ENCODE measurements at regions not wholly inside any gene's neighbourhood (a gene's known extent, or its start where the extent isn't known, plus 50 kb on each side); places are given as distances from the start of the nearest gene placed in this dataset.

DNA sequence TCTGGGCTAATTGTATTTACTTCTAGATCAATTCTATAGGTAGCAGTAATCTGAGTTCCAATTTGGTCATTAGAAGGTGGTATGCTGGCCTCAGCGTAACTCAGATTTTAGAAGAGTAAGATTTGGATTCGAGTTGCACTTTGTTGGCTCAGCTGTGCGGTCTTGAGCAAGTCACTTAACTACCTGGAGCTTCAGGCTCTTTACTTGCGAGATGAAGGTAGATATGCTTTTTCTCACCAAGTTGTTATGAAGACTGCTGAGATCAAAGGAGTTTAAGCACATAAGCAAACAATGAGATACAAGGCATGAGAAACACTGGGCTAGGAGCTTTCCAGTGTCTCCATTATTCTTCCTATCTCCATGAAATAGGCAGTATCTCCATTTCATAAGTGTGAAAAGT lies 133.8 kb upstream of the RANBP3L start:
- no peaks in the 10 kb centered on the region for H3K9me3 ChIP-seq
- H3K27ac ChIP-seq = no peak overlapping the region
- TF ChIP-seq, protein P1, sequence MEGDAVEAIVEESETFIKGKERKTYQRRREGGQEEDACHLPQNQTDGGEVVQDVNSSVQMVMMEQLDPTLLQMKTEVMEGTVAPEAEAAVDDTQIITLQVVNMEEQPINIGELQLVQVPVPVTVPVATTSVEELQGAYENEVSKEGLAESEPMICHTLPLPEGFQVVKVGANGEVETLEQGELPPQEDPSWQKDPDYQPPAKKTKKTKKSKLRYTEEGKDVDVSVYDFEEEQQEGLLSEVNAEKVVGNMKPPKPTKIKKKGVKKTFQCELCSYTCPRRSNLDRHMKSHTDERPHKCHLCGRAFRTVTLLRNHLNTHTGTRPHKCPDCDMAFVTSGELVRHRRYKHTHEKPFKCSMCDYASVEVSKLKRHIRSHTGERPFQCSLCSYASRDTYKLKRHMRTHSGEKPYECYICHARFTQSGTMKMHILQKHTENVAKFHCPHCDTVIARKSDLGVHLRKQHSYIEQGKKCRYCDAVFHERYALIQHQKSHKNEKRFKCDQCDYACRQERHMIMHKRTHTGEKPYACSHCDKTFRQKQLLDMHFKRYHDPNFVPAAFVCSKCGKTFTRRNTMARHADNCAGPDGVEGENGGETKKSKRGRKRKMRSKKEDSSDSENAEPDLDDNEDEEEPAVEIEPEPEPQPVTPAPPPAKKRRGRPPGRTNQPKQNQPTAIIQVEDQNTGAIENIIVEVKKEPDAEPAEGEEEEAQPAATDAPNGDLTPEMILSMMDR (IDR thresholded peaks at IDR 0.05) = no peak
- no peak for DNase-seq
- peaks cover 0 to 5% of the 10 kb centered on the region in 2 donors for H3K27me3 ChIP-seq
- H3K36me3 ChIP-seq = no peaks in the 10 kb centered on the region
- intact Hi-C loops (cut with DNase I; ENCODE audit: low total_unique reads) = no loop called here
- no peak overlapping the region for H3K4me3 ChIP-seq
- H3K4me1 ChIP-seq = no peaks in the 10 kb centered on the region

GRCh38 chr5:36436306-36436705 lies 134.6 kb upstream of the RANBP3L start:
- TF ChIP-seq, protein P1 (IDR thresholded peaks at IDR 0.05) = no peak
- H3K4me3 ChIP-seq = no peak overlapping the region
- H3K9me3 ChIP-seq = no peaks in the 10 kb centered on the region
- intact Hi-C loops (cut with DNase I; ENCODE audit: low total_unique reads) = no loop called here
- H3K4me1 ChIP-seq = no peaks in the 10 kb centered on the region
- DNase-seq = no peak
- no peak overlapping the region for H3K27ac ChIP-seq
- H3K27me3 ChIP-seq = peaks cover 0 to 5% of the 10 kb centered on the region in 2 donors
- no peaks in the 10 kb centered on the region for H3K36me3 ChIP-seq

GRCh38 chr5:36438765-36439561 lies 137.3 kb upstream of the RANBP3L start:
- Histone ChIP-seq H3K4me1 (no peaks in the 10 kb centered on the region), H3K4me3 (no peak overlapping the region), H3K36me3 (no peaks in the 10 kb centered on the region), H3K27ac (no peak overlapping the region), H3K9me3 (no peaks in the 10 kb centered on the region), H3K27me3 (peaks cover 0 to 5% of the 10 kb centered on the region in 2 donors)
- intact Hi-C loops (cut with DNase I; ENCODE audit: low total_unique reads) = no loop called here
- TF ChIP-seq, protein P1 (IDR thresholded peaks at IDR 0.05) = no peak
- no peak for DNase-seq

GRCh38 chr5:36440300-36440699 lies 138.6 kb upstream of the RANBP3L start:
- TF ChIP-seq, protein P1 (IDR thresholded peaks at IDR 0.05) = no peak
- intact Hi-C loops (cut with DNase I; ENCODE audit: low total_unique reads) = no loop called here

DNA sequence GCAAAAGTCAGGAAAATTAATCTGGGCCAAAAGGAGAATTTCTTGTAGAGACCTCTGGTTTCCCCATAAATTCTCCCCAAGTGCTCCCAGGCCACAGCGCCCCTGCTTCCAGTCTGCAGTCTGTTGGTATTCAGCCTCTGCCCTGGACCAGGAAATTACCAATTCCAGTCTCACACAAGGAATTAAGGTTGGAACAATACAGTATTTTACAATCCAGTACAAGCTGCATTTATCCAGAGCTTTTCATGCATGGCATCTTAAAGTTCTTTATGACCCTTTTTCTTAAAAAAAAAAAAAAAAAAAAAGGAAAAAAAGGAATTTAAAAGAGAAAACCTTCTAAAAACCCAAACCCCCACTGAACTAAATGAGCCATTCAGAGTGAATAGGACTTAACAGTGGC lies 139.6 kb upstream of the RANBP3L start:
- Histone ChIP-seq H3K4me3 (no peak overlapping the region), H3K4me1 (peaks cover 0 to 13% (median 9%) of the 10 kb centered on the region in 4 donors), H3K36me3 (no peaks in the 10 kb centered on the region), H3K9me3 (no peaks in the 10 kb centered on the region), H3K27ac (no peak overlapping the region), H3K27me3 (peaks cover 0 to 3% of the 10 kb centered on the region in 2 donors)
- DNase-seq = no peak
- intact Hi-C loops (cut with DNase I; ENCODE audit: low total_unique reads) = no loop called here
- TF ChIP-seq, protein P1 (IDR thresholded peaks at IDR 0.05) = no peak

More at GRCh38 chr5:36440300-36440699, 138.6 kb upstream of the RANBP3L start:
- Histone ChIP-seq H3K27ac (no peak overlapping the region), H3K4me1 (peaks cover 0 to 12% (median 8%) of the 10 kb centered on the region in 4 donors), H3K4me3 (no peak overlapping the region), H3K27me3 (peaks cover 0 to 5% of the 10 kb centered on the region in 2 donors), H3K9me3 (no peaks in the 10 kb centered on the region), H3K36me3 (no peaks in the 10 kb centered on the region)
- no peak for DNase-seq

All from tibial artery (tissue), 4 donors.